Parathyroid adenoma (tissue), 2 donors: ENCODE measurements at regions not wholly inside any gene's neighbourhood (a gene's known extent, or its start where the extent isn't known, plus 50 kb on each side); places are given as distances from the start of the nearest gene placed in this dataset.
"Not testable (repeated sequence)": the region's sequence is repeated elsewhere in the genome, so short reads cannot be mapped to it uniquely, and the experiment has no call there.

ENCODE experiments used
- H2AFZ ChIP-seq: fragments of 300-600 bp; sonication (generic); one replicate; pipeline ENCODE4 v1.7.0; 2017; ENCODE audit warnings: antibody characterized with exemption, mild to moderate bottlenecking
- H3K27ac ChIP-seq: fragments of 300-600 bp; sonication (generic); one replicate; pipeline ENCODE4 v1.7.0; 2017
- H3K27me3 ChIP-seq: fragments of 300-600 bp; sonication (generic); one replicate; pipeline ENCODE4 v1.7.0; 2017; ENCODE audit warnings: low read length; ENCODE audit not compliant: control insufficient read depth, insufficient read depth
- H3K36me3 ChIP-seq: fragments of 300-600 bp; sonication (generic); one replicate; pipeline ENCODE4 v1.7.0; 2017; ENCODE audit warnings: low read length; ENCODE audit not compliant: control insufficient read depth, insufficient read depth
- H3K4me1 ChIP-seq: fragments of 300-600 bp; sonication (generic); one replicate; pipeline ENCODE4 v1.7.0; 2017; ENCODE audit warnings: control low read depth
- H3K4me2 ChIP-seq: fragments of 300-600 bp; sonication (generic); one replicate; pipeline ENCODE4 v1.7.0; 2017; ENCODE audit warnings: low read length
- H3K4me3 ChIP-seq: fragments of 300-600 bp; sonication (generic); one replicate; pipeline ENCODE4 v1.7.0; 2017; ENCODE audit warnings: low read depth, low read length
- H3K79me2 ChIP-seq: fragments of 300-600 bp; sonication (generic); one replicate; pipeline ENCODE4 v1.7.0; 2017; ENCODE audit warnings: control low read depth
- H3K9ac ChIP-seq: fragments of 300-600 bp; sonication (generic); one replicate; pipeline ENCODE4 v1.7.0; 2017; ENCODE audit warnings: mild to moderate bottlenecking
- H3K9me3 ChIP-seq: fragments of 300-600 bp; sonication (generic); one replicate; pipeline ENCODE4 v1.7.0; 2017; ENCODE audit warnings: low read length; ENCODE audit not compliant: control insufficient read depth
- TF ChIP-seq, protein P1 (sequence below): fragments of 300-600 bp; sonication (generic); IDR thresholded peaks from one replicate; pipeline ENCODE4 v1.7.0; 2017; ENCODE audit warnings: antibody characterized with exemption, mild to moderate bottlenecking
- donor health status: primary hyperparathyroidism.

DNA sequence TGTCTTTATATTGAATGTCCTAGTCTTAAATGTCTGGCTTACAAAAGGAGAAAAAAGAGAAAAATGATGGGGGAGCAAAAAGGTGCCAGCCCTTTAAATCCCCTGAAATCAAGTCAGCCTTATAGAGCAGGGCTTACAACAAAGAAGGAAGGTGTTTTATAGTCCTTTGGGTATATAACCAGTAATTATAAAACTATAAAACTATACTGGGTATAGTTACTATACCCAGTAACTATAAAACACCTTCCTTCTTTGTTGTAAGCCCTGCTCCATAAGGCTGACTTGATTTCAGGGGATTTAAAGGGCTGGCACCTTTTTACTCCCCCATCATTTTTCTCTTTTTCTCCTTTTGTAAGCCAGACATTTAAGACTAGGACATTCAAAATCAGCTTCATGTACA is 598.0 kb upstream of the SEMA6D start:
- no peak overlapping the region for H3K4me2 ChIP-seq
- H3K36me3 ChIP-seq, result no peaks in the 10 kb centered on the region

DNA sequence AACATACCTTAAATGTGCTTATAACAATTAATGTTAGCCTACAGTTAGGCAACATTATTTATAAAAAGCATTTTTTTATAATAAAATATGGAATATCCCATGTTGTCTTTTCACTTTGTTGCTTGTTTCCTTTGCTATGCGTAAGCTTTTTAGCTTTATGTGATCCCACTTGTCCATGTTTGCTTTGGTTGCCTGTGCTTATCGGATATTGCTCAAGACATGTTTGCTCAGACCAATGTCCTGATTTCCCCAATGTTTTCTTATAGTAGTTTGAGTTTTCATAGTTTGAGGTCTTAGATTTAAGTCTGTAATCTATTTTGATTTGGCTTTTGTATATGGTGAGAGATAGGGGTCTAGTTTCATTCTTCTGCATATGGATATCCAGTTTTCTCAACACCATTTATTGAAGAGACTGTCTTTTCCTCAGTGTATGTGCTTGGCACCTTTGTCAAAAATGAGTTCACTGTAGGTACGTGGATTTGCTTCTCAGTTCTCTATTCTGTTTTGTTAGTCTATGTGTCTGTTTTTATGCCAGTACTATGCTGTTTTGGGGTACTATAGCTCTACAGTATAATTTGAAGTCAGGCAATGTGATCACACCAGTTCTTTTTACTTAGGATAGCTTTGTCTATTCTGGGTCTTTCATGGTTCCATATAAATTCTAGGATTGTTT is 592.7 kb upstream of the SEMA6D start:
- TF ChIP-seq, protein P1, sequence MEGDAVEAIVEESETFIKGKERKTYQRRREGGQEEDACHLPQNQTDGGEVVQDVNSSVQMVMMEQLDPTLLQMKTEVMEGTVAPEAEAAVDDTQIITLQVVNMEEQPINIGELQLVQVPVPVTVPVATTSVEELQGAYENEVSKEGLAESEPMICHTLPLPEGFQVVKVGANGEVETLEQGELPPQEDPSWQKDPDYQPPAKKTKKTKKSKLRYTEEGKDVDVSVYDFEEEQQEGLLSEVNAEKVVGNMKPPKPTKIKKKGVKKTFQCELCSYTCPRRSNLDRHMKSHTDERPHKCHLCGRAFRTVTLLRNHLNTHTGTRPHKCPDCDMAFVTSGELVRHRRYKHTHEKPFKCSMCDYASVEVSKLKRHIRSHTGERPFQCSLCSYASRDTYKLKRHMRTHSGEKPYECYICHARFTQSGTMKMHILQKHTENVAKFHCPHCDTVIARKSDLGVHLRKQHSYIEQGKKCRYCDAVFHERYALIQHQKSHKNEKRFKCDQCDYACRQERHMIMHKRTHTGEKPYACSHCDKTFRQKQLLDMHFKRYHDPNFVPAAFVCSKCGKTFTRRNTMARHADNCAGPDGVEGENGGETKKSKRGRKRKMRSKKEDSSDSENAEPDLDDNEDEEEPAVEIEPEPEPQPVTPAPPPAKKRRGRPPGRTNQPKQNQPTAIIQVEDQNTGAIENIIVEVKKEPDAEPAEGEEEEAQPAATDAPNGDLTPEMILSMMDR, result no peak
- H2AFZ ChIP-seq, result no peak overlapping the region

More for the DNA sequence above, 598.0 kb upstream of the SEMA6D start:
- no peak overlapping the region for H2AFZ ChIP-seq
- no peak overlapping the region for H3K9ac ChIP-seq
- TF ChIP-seq, protein P1, result no peak
- H3K79me2 ChIP-seq, result no peaks in the 10 kb centered on the region
- no peak overlapping the region for H3K4me3 ChIP-seq
- no peaks in the 10 kb centered on the region for H3K4me1 ChIP-seq
- H3K9me3 ChIP-seq, result no peaks in the 10 kb centered on the region
- H3K27me3 ChIP-seq, result no peaks in the 10 kb centered on the region
- no peak overlapping the region for H3K27ac ChIP-seq

DNA sequence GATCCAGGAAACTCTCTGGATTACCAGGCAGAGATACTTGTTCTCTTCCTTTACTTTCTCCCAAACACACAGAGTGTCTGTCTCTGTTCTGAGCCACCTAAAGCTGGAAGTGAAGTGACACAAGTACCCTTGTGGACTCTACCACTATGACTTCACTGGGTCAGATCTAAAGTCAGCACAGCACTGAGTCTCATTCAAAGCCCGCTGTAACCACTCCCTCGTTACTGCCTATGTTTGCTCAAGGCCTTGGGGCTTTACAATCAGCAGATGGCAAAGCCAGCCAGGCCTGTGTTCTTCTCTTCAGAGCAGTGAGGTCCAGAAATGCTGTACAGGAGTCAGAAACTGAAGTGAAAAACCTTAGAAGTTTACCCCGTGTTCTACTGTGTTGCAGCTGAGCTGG is 588.3 kb upstream of the SEMA6D start:
- H3K27me3 ChIP-seq, result no peaks in the 10 kb centered on the region
- H2AFZ ChIP-seq, result no peak overlapping the region
- H3K4me3 ChIP-seq, result no peak overlapping the region
- no peaks in the 10 kb centered on the region for H3K9me3 ChIP-seq
- no peak overlapping the region for H3K4me2 ChIP-seq
- no peaks in the 10 kb centered on the region for H3K79me2 ChIP-seq
- H3K4me1 ChIP-seq, result no peaks in the 10 kb centered on the region
- H3K27ac ChIP-seq, result no peak overlapping the region
- TF ChIP-seq, protein P1, result no peak
- no peak overlapping the region for H3K9ac ChIP-seq
- no peaks in the 10 kb centered on the region for H3K36me3 ChIP-seq

More for the DNA sequence above, 592.7 kb upstream of the SEMA6D start:
- Histone ChIP-seq H3K4me2 (no peak overlapping the region), H3K79me2 (no peaks in the 10 kb centered on the region), H3K27me3 (no peaks in the 10 kb centered on the region), H3K4me1 (no peaks in the 10 kb centered on the region), H3K9me3 (no peaks in the 10 kb centered on the region), H3K4me3 (no peak overlapping the region), H3K36me3 (no peaks in the 10 kb centered on the region), H3K9ac (no peak overlapping the region), H3K27ac (no peak overlapping the region)

DNA sequence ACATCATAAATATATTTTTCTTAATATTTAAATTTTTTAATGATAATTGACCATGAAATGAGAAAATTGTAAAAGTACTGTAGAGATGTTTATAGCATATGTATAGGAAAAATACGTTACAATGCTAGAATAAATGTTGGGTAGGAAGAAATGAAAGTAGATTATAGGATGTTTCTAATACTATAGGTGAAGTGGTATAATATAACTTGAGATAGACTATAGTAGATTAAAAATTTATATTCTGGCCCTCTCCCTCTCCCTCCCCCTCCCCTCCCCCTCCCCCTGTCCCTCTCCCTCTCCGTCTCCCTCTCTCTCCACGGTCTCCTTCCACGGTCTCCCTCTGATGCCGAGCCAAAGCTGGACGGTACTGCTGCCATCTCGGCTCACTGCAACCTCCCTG is 585.9 kb upstream of the SEMA6D start:
- H3K9ac ChIP-seq, H3K4me2 ChIP-seq, H3K9me3 ChIP-seq, H3K79me2 ChIP-seq, H3K27me3 ChIP-seq, H3K27ac ChIP-seq, H2AFZ ChIP-seq, H3K4me1 ChIP-seq, H3K36me3 ChIP-seq, H3K4me3 ChIP-seq: not testable (repeated sequence)

DNA sequence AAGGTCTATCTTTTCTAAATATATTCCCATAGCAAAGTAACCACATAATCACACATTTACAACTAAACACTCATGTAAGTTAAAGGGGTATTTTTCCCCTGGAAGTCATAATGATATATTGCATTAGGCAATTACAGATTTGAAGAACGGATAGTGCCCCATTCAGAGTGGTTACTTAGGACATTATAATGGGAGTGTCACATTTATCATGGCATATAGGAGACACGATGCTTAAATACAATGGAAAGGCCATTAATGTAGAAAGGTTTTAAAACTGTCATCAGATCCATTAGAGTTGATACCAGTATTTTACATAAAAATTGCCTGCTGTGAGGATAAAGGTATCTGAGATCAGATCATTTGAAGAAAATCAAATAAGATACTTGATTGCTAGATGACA is 582.0 kb upstream of the SEMA6D start:
- Histone ChIP-seq H3K79me2 (no peaks in the 10 kb centered on the region), H3K36me3 (no peaks in the 10 kb centered on the region), H3K4me2 (no peak overlapping the region), H2AFZ (no peak overlapping the region), H3K4me1 (no peaks in the 10 kb centered on the region), H3K27me3 (no peaks in the 10 kb centered on the region), H3K4me3 (no peak overlapping the region), H3K9me3 (no peaks in the 10 kb centered on the region), H3K9ac (no peak overlapping the region), H3K27ac (no peak overlapping the region)
- TF ChIP-seq, protein P1, result no peak
